GM18505 (cell line): ENCODE measurements at regions not wholly inside any gene's neighbourhood (a gene's known extent, or its start where the extent isn't known, plus 50 kb on each side); places are given as distances from the start of the nearest gene placed in this dataset.
"Not testable (repeated sequence)": the region's sequence is repeated elsewhere in the genome, so short reads cannot be mapped to it uniquely, and the experiment has no call there.

Experiments
- ATAC-seq: cut with Tn5 transposase; IDR thresholded peaks from one replicate; pipeline ENCODE4 v1.9.1; 2021; ENCODE audit not compliant: unreplicated experiment
- POLR2A ChIP-seq: IDR thresholded peaks from 4 replicates; pipeline ENCODE4 v1.6.1; 2011; ENCODE audit warnings: borderline replicate concordance; ENCODE audit not compliant: insufficient read depth, insufficient read length; ENCODE audit errors: extremely low read depth

DNA sequence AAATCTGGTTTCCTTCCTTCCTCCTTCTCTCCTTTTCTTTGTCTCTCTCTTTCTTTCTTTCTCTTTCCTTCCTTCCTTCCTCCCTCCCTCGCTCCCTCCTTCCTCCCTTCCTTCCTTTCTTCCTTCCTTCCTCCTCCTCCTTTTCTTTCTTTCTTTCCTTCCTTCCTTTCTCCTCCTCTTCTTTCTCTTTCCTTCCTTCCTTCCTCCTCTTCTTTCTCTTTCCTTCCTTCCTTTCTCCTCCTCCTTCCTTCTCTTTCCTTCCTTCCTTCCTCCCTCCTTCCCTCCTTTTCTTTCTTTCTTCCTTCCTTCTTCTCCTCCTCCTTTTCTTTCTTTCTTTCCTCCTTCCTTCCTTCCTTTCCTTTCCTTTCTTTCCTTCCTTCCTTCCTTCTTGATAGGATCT is 61.2 kb downstream of the VIP start:
- TF ChIP-seq POLR2A, result no peak
- no peak for ATAC-seq

GRCh38 chr6:152815230-152815872 is 64.8 kb downstream of the VIP start:
- TF ChIP-seq POLR2A, result no peak
- no peak for ATAC-seq

GRCh38 chr6:152816055-152816454 is 65.5 kb downstream of the VIP start:
- no peak for TF ChIP-seq POLR2A
- no peak for ATAC-seq

- ATAC-seq, result no peak
- TF ChIP-seq POLR2A, result no peak
These were observed 70.9 kb downstream of the VIP start for GRCh38 chr6:152821525-152821924.

DNA sequence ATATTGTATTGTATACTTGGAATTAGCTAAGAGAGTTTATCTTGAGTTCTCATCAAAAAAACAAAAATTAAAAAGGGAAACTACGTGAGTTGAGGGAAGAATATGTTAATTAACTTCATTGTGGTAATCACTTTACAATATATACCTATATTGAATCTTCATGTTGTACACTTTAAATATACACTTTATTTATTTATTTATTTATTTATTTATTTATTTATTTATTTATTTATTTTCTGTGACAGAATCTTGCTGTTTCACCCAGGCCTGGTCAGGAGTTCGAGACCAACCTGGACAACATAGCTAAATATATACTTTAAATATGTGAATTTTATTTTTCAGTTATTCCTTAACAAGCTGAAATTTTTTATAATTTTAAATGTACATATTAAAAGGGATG is 74.1 kb downstream of the VIP start:
- no peak for TF ChIP-seq POLR2A
- no peak for ATAC-seq

DNA sequence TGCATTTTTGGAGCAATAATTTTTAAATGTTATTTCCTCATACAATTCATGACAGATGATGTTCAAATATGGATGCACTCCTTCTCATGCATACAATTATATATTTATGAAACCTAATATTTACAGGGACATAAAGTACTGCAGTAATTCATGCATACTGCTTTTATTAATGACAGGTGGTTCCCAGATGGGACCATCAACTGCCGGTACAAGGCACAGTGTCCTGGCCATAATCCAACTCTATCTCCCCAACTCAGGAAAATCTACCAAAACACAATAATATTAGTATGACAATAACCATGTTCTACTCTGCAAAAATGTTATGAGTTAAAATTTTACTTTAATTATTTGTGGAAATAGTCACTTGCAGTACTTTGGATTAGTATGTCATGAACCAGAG is 77.8 kb downstream of the VIP start:
- TF ChIP-seq POLR2A, result no peak
- ATAC-seq, result no peak

- ATAC-seq, result not testable (repeated sequence)
These were observed 83.8 kb downstream of the VIP start for GRCh38 chr6:152834366-152834765.

DNA sequence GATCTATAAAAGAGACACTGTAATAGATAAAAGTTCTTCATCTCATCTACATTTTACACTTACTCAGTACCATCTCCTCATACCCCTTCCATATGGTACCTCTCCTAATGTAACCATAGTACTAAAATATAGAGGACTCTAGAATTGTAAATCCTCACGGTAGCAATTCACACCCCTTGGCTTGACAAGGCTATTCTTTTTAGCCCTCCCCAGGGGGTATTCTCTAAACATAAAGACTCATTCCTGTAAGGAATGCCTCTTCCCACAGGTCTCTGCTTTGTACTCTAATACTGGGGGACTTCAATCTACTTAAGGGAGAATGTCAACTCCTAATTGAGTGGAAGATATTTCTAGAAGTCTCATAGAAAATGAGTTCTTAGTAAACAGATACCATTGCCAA is 85.9 kb downstream of the VIP start:
- no peak for TF ChIP-seq POLR2A

GRCh38 chr6:152845421-152845820 is 94.8 kb downstream of the VIP start:
- TF ChIP-seq POLR2A, result no peak
- no peak for ATAC-seq

More for the DNA sequence above, 85.9 kb downstream of the VIP start:
- no peak for ATAC-seq

DNA sequence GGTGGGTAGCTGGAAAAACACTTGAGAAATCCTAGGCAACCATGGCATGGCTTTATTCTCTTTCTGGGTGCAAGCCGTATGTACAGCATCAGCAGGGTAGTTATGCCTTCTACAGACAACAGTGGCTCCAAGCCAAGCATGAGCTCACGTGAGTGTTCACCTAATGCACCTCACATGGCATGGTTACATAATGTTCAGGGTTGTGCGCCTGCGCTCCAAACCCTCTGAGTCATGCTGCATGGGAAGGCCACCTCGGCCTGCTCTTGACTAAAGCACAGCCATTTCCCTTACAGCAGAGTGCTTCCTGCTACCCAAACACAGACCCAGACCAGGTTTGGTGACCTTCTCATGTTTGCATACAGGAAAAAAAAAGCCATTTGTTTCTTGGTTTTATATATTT is 96.2 kb downstream of the VIP start:
- ATAC-seq, result no peak
- TF ChIP-seq POLR2A, result no peak

- no peak for ATAC-seq
- TF ChIP-seq POLR2A, result no peak
These were observed 98.3 kb downstream of the VIP start for GRCh38 chr6:152848919-152849318.

DNA sequence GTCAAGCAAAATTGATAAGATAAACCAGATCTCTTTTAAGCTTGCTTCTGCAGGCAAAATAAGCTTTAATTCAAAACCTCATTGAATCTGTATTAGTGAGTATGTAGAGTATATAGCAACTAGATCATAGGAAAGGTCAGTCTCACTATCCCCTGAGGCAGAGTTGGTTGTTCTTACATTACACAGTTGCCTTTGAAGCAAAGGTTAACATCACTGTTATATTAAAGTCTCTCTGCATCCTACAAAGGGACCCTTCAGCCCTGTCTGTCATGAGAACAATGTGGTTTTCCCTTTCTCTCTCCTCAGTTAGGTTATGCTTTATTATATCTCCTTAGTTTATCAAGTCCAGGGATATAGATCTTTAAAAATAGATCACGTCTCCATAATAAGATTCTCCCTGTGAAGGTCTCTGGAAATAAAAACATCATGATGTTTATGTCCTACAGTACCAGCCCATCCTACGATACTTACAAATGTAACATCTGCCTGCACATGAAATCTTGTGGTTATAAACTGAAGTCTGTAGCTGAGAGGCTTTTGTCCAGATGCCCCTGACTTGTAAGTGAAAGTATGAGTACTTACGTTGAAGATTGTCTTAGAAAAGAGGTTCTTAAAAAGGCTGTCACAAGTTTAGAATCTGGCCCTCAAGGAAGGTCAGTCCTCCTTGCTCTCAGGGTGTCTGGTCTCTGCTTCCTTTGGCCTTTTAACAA is 103.6 kb downstream of the VIP start:
- TF ChIP-seq POLR2A, result no peak
- no peak for ATAC-seq

DNA sequence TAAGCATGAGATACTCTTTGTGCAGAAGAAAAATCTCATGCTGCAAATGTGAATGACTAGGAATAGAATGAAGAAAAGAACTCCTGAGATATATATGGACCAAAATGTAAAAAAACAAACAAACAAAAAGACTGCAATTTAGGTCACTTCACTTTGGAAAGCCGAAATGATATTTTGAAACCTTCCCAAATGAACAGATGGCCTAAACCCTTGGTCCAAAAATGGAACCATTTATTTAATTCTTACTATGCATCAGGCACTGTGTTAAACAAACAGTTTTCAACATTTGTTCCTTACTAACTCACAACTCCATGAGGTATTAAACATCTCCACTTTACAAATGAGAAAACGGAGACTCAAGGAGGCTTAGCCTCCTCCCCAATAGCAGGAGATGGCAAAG is 107.5 kb downstream of the VIP start:
- no peak for ATAC-seq

DNA sequence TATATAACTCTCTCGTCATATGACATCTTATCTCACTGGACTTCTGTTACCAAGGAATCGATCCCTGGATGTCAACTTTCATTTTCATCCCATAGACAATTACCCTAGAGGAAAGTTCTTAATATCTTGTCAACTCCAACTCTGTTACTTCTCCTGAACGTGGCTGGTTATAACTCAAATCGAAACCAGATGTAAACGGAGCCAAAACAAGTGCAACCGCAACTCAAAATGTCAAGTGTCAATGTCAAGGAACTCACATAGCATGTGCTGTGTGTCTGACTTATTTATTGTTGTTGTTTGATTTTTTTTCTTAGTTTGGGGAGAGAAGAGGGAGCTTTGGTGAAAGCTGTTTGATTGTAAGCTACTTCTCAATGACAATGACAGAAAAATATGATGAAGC is 108.6 kb downstream of the VIP start:
- no peak for TF ChIP-seq POLR2A
- no peak for ATAC-seq

More for the DNA sequence above, 107.5 kb downstream of the VIP start:
- TF ChIP-seq POLR2A, result no peak
